ENCODE measurements at regions not wholly inside any gene's neighbourhood (a gene's known extent, or its start where the extent isn't known, plus 50 kb on each side); places are given as distances from the start of the nearest gene placed in this dataset.

DNA sequence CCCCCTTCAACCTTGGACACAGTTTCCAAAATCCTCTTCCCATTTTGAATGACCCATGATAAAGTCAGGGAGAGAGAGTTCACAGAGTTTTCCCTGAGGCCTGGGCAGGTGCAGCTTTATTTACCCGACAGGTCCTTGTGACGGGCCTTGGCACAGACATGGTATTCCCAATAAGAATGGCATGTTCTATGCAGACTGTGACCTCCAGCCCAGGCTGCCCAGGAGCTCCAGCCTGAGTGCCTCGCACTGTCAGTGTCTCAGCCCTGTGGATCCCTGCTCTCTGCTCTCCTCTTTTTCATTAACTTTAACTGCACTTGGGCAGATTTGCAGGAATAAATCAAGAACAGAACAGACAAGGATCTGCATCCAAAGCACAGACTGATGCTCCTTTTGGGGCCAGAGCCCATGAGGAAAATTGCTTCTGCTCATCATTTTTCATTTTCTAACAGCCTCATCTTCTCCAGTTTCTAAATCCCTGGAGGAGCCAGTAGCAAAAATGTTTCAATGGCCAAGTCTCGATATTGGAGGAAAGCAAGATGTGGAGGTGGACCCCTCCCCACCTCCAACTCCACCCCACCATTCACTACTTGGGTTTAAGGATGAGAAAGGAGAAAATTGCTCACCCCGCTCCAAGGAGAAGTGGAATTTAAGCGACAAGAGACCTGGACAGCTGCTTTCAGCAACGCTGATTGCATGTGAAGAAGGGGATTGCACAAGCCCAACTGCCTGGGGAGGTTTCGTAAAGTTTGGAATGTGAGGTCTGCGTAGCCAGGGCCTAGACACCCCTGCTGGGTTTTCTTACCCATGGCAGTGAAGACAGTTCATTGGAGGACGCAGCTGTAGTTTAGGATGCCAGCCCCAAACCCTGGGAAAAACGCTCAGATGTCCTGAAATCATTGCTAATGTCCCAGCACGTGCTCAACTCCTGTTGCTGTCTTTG lies 225.9 kb downstream of the WDR11 start:
- TF ChIP-seq POLR2A (IDR thresholded peaks at IDR 0.05): no peak
- TF ChIP-seq, protein P1, sequence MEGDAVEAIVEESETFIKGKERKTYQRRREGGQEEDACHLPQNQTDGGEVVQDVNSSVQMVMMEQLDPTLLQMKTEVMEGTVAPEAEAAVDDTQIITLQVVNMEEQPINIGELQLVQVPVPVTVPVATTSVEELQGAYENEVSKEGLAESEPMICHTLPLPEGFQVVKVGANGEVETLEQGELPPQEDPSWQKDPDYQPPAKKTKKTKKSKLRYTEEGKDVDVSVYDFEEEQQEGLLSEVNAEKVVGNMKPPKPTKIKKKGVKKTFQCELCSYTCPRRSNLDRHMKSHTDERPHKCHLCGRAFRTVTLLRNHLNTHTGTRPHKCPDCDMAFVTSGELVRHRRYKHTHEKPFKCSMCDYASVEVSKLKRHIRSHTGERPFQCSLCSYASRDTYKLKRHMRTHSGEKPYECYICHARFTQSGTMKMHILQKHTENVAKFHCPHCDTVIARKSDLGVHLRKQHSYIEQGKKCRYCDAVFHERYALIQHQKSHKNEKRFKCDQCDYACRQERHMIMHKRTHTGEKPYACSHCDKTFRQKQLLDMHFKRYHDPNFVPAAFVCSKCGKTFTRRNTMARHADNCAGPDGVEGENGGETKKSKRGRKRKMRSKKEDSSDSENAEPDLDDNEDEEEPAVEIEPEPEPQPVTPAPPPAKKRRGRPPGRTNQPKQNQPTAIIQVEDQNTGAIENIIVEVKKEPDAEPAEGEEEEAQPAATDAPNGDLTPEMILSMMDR (IDR thresholded peaks at IDR 0.05): no peak
- peak in 1 of 3 donors; percentile 13 for TF ChIP-seq POLR2AphosphoS5 (IDR thresholded peaks at IDR 0.05)

Measured in stomach (tissue), 4 donors.